BE2C (cell line): ENCODE measurements at regions not wholly inside any gene's neighbourhood (a gene's known extent, or its start where the extent isn't known, plus 50 kb on each side); places are given as distances from the start of the nearest gene placed in this dataset.

ENCODE experiments used
- DNase-seq: peaks from one replicate; pipeline ENCODE4 v3.0.0-alpha.2; 2020
- H3K27me3 ChIP-seq: fragments of 250-450 bp; sonication (Bioruptor Pico); 2 replicates; pipeline ENCODE4 v1.5.1; 2020; ENCODE audit warnings: mild to moderate bottlenecking
- H3K36me3 ChIP-seq: fragments of 250-450 bp; sonication (Bioruptor Pico); 2 replicates; pipeline ENCODE4 v1.5.1; 2020; ENCODE audit warnings: mild to moderate bottlenecking
- H3K4me1 ChIP-seq: fragments of 250-450 bp; sonication (Bioruptor Pico); 2 replicates; pipeline ENCODE4 v1.5.1; 2020
- H3K4me3 ChIP-seq: 2 replicates; pipeline ENCODE4 v1.5.1; 2011; ENCODE audit warnings: low read depth, low read length
- H3K9me3 ChIP-seq: fragments of 250-450 bp; sonication (Bioruptor Pico); 2 replicates; pipeline ENCODE4 v1.5.1; 2020
- TF ChIP-seq, protein P1 (sequence below): IDR thresholded peaks from 2 replicates; pipeline ENCODE4 v1.5.1; 2012; ENCODE audit warnings: mild to moderate bottlenecking, low read depth, low read length

DNA sequence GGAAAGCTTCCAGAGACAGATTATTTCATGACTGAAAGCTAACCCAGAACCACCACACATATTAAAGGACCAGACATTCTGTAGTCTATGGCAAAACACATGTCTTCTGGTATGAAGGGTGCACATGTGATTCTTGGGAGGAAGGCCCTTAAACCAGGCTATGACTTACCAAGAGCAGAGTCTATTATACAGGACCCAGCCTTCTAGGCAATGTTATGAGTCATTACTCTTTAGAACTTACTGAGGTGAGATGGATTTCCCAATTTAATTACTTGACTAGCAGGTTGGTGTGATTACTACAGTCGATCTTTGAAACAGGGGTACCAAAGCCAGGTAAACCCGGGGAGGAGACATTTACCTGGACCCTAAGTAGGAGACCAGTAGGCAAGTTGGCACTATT lies 350.8 kb downstream of the TRIB2 start:
- no peak overlapping the region for H3K4me3 ChIP-seq
- no peaks in the 10 kb centered on the region for H3K9me3 ChIP-seq
- TF ChIP-seq, protein P1, sequence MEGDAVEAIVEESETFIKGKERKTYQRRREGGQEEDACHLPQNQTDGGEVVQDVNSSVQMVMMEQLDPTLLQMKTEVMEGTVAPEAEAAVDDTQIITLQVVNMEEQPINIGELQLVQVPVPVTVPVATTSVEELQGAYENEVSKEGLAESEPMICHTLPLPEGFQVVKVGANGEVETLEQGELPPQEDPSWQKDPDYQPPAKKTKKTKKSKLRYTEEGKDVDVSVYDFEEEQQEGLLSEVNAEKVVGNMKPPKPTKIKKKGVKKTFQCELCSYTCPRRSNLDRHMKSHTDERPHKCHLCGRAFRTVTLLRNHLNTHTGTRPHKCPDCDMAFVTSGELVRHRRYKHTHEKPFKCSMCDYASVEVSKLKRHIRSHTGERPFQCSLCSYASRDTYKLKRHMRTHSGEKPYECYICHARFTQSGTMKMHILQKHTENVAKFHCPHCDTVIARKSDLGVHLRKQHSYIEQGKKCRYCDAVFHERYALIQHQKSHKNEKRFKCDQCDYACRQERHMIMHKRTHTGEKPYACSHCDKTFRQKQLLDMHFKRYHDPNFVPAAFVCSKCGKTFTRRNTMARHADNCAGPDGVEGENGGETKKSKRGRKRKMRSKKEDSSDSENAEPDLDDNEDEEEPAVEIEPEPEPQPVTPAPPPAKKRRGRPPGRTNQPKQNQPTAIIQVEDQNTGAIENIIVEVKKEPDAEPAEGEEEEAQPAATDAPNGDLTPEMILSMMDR: no peak
- no peak for DNase-seq
- no peaks in the 10 kb centered on the region for H3K36me3 ChIP-seq
- H3K27me3 ChIP-seq: no peaks in the 10 kb centered on the region
- peaks cover 7% of the 10 kb centered on the region for H3K4me1 ChIP-seq

DNA sequence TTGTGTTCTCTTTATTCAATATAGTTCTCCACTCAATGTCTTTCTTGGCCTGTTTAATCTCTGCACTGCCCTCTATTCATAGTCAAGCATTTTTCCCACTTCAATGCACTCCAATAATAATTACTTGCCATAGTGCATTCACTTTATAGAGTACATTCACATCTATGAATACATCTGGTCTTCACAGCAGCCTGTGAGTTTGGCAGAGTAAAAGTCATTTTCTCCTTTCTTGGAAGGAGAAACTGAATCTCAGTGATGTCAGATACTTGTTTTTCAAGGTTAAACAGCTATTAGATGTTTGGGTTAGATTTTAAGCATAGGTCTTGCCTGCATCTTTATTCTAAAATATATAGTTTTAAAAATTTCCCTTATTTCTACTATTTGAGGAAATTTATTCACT lies 373.2 kb downstream of the TRIB2 start:
- H3K4me1 ChIP-seq: no peaks in the 10 kb centered on the region
- no peak overlapping the region for H3K4me3 ChIP-seq
- no peaks in the 10 kb centered on the region for H3K27me3 ChIP-seq
- no peaks in the 10 kb centered on the region for H3K9me3 ChIP-seq
- DNase-seq: no peak
- TF ChIP-seq, protein P1: no peak
- H3K36me3 ChIP-seq: no peaks in the 10 kb centered on the region

DNA sequence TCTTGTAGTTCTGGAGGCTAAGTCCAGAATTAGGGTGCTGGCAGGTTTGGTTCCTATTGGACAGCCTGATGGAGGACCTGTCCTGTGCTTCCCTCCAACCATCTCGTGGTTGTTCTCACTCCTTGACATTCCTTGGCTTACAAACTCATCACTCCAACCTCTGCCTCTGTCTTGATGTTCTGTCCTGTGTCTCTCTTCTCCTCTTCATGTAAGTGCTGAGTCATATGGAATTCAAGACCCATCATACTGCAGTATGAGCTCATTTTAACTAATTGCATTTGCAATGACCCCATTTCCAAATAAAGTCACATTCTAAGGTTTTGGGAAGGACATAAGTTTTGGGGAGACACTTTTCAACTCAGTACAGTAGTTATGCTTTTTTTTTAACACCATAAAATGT lies 374.7 kb downstream of the TRIB2 start:
- DNase-seq: no peak
- Histone ChIP-seq H3K4me1 (no peaks in the 10 kb centered on the region), H3K9me3 (no peaks in the 10 kb centered on the region), H3K27me3 (no peaks in the 10 kb centered on the region), H3K4me3 (no peak overlapping the region), H3K36me3 (no peaks in the 10 kb centered on the region)
- TF ChIP-seq, protein P1: no peak

DNA sequence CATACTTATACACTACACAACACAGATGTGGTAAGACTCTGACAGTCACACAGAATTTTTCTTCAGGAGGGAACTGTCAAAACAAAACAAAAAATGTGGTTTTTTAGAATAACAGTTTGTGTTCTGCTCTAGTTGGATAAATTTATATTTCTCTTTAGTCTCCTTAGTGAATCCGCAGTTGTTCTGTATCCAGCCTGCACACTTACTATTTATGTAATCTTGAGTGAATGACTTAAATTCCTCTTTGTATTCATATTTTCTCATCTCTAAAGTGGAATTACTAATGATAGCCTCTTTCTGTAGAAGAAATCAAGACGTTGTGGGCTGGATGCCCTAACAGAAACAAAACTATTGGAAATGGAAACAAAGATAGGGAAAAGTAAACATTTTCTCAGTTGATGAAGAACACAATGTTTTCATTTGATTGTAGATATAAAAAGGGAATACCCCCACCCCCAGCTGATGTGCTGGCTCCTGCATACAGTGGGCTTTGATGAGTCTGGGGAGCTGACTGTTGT lies 375.2 kb downstream of the TRIB2 start:
- Histone ChIP-seq H3K27me3 (no peaks in the 10 kb centered on the region), H3K4me3 (no peak overlapping the region), H3K4me1 (no peaks in the 10 kb centered on the region), H3K36me3 (no peaks in the 10 kb centered on the region), H3K9me3 (no peaks in the 10 kb centered on the region)
- TF ChIP-seq, protein P1: no peak
- DNase-seq: no peak

DNA sequence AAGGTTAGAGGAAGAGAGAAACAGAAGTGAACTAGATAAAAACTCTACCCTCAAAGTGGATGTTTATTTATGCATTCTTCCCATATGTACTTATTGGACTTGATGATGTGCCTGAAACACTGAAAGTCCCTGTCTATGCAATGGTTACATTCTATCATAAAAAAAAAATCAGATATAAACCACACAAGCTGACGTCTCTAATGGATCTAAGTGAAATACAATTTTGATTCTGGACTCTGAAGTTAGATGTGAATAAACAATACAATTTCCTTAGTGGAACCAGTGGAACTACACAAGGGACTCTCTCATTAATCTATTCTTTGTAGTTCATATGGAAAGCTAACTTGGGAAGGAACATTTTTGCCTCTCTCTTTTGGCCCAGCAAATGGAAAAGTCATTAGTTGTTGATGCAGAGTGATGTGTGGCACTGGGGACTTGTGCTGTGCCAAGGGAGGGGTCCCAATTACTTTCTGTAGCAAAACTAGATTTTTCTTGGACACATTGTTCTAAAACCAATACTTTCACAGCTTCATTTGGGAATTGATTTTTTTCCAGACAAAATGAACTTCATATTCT lies 376.8 kb downstream of the TRIB2 start:
- TF ChIP-seq, protein P1: no peak
- no peaks in the 10 kb centered on the region for H3K27me3 ChIP-seq
- H3K36me3 ChIP-seq: no peaks in the 10 kb centered on the region
- no peak for DNase-seq
- H3K4me3 ChIP-seq: no peak overlapping the region
- no peaks in the 10 kb centered on the region for H3K4me1 ChIP-seq
- H3K9me3 ChIP-seq: no peaks in the 10 kb centered on the region

DNA sequence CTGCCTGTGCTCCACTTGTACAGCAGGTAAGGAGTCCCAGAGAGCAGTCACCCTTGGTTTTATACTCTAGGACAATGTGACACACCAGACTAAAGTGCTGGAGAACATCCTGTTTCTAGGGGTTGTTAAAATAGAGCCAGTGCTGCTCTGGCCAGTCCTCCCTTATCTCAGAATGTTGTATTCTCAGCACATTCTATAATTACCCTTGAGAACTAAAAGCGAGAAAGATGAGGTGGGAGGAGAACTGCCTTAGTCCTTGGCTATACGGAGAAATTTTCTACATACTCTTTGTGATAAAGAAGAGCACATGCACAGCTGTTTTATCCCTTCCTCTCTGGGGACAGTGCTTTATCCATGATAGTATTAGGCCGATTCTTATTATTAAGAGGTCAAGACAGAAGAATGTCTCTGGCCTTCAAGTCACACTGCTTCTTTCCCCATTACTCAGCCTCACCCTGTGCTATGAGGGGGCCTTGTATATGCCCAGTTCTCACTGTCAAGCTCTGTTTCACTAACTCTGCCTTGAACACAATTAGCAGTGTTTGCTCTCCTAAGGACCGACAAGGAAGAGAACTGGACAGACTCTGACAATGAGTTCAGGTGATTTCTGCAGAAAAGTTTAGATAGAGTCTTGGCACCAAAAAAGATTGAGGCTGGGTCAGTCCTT lies 385.8 kb downstream of the TRIB2 start:
- Histone ChIP-seq H3K4me1 (no peaks in the 10 kb centered on the region), H3K4me3 (no peak overlapping the region), H3K36me3 (no peaks in the 10 kb centered on the region), H3K27me3 (no peaks in the 10 kb centered on the region), H3K9me3 (no peaks in the 10 kb centered on the region)
- DNase-seq: no peak
- TF ChIP-seq, protein P1: no peak
